ENCODE measurements at regions not wholly inside any gene's neighbourhood (a gene's known extent, or its start where the extent isn't known, plus 50 kb on each side); places are given as distances from the start of the nearest gene placed in this dataset.
"Not testable (repeated sequence)": the region's sequence is repeated elsewhere in the genome, so short reads cannot be mapped to it uniquely, and the experiment has no call there.

- DNase-seq, result no peak
These were observed 378.3 kb downstream of the CCER1 start for GRCh38 chr12:90576707-90577106.

- no peak for DNase-seq
These were observed 379.0 kb downstream of the CCER1 start for GRCh38 chr12:90575995-90576394.

DNA sequence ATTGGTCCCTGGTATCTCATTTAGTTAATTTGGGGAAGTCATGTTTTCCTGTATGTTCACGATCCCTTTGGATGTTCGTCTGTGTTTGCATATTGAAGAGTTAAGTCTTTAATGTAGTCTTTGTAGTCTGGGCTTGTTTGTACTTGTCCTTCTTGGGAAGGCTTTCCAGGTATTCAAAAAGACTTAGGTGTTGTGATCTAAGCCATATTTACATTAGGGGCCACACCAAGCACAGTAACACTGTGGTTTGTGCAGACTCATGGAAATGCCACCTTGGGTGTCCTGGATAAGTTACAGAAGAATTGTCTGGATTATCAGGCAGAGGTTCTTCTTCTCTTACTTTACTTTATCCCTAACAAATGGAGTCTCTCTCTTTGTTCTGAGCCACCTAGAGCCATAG, 380.3 kb downstream of the CCER1 start:
- no peak for DNase-seq

DNA sequence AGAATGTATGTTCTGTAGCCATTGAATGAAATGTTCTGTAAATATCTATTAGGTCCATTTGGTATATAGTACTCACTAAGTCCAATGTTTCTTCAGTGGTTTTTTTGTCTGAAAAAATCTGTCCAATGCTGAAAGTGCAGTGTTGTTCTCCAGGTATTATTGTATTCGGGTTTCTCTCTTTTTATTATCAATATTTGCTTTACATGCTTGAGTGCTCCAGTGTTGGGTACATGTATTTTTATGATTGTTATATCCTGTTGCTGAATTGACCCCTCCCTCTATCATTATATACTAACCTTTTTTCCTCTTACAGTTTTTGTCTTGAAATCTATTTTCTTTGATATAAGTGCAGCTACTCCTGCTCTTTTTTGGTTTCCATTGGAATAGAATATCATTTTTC, 382.2 kb downstream of the CCER1 start:
- DNase-seq, result no peak

GRCh38 chr12:90569685-90570084, 385.3 kb downstream of the CCER1 start:
- DNase-seq, result no peak

- DNase-seq, result no peak
These were observed 392.3 kb downstream of the CCER1 start for GRCh38 chr12:90562671-90563070.

DNA sequence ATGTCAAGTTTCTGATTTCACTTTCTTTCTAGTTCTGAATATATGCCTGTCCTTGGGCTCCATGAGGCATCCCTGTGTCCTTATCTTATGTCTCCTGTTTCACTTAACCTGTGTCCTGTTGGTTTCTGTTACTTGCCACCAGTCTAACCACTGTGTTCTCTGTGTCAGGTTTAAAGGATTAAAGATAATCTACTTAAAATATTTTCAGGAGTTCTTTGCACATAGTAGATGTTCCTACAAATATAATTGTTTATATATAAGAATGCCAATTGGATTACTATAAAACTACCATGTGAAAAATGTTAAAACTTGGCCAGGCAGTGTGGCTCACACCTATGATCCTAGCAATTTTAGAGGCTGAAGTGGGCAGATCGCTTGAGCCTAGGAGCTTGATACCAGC, 406.4 kb downstream of the CCER1 start:
- no peak for DNase-seq

DNA sequence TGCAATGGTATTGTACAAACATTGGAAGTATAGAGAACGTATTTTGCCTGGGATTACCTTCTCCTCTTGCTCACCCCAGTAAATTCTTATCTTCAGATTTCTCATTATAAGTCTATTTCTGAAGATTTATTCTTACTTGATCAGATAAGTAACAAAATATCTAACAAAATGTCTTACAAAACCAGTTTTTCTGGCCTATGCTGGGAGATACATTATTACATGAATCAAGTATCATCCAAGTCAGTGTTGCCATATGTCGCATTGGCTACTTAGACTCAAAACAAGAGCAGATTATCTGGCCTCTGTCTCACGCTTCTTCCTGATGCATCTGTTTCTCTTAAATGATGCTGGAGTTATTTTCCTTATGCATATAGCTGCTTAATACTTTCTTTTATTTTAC, 408.5 kb downstream of the CCER1 start:
- DNase-seq, result no peak

DNA sequence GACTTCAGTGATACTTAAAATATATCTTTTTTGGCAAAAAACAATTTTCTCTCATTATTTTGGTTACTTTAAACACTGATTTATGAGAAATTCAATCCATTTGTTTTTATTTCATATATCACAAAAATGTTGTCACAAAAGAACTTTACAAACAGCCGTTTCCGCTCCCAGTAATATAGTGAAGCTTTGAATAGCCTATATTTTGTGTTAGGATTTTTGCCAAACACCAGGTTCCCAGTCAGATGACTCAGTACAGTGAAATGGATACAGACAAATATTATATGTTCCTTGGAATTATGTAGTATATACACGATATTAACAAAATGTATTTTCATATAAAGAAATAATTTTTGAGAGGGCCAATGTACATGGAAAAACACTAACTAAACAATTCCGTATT, 411.1 kb downstream of the CCER1 start:
- DNase-seq, result no peak

DNA sequence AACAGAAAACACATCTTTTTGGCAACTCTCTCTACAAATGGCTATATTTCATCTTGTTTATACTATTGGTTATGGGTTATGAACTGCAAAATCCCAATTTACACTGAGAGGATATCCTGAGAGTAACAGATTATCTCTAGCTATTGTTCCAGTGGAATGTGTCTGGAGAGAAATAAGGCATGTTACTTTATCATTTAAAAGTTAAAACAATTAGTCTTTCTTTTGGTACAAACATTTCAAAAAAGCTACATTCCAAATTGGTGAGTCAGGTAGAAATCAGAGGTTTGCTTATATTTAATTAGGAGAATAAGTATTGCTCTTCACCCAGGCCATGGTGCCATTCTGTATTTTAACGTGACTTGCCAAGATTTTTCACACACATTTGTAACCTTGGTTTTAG, 411.6 kb downstream of the CCER1 start:
- DNase-seq, result no peak

DNA sequence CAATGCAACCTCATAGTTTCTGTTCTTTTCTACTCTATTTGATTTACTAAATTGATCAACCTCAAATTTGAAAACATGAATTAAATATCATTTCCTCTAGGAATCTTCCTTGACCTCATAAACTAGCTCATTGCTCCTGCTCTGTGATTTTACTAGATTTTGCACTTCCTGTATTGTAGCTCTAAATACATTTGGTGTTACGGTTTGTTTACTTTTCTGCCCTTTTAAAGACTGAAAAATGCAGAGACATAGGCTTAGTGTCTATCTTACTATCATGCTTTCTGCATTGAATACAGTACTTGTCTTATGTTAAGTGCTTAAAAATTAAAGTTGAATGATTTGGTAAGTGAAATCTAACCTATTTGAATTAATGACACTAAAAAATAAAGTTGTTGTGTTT, 412.1 kb downstream of the CCER1 start:
- DNase-seq, result not testable (repeated sequence)

GRCh38 chr12:90533828-90534227, 421.1 kb downstream of the CCER1 start:
- DNase-seq, result not testable (repeated sequence)

- DNase-seq, result no peak
These were observed 434.8 kb downstream of the CCER1 start for GRCh38 chr12:90520002-90520734.

GRCh38 chr12:90519285-90519684, 435.7 kb downstream of the CCER1 start:
- DNase-seq, result no peak

- DNase-seq, result no peak
These were observed 439.5 kb downstream of the CCER1 start for GRCh38 chr12:90515199-90516175.

DNA sequence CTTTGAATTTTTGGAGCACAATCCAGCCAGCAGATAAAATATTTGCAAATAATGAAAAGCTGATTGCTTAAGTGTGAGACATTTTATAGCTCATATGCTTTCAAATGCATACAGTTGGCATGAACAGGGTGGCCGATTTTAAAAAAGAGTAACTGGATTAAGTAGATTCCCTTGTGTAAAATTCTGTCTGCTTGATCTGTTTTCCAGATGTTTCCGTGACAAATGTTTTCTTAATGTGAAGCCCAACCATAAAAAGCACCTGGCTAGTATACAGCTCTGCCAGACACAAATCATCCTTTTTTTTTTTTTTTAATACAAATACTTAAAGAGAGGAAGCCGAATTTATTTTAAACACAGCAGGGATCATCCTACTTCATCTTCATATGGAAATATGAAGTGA, 440.7 kb downstream of the CCER1 start:
- no peak for DNase-seq

- DNase-seq, result no peak
These were observed 442.5 kb downstream of the CCER1 start for GRCh38 chr12:90512518-90512917.

DNA sequence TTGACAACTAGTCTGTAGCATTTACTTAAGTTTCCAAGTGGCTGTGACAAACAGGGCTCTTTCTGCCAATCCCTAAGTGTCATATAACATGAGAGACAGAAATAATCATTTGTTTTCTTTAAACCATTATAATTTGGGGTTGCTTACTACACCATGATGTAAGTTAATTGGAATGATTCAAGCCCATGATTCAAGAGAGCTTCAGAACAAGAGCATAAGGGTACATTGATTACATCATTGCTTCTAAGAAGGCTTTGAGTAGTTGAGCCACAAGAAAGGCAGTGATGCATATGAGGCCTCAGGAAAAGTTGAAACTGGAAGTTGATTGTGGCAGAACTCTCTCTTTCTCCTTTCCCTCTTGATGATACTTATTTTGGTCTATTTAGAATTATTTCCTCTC, 444.0 kb downstream of the CCER1 start:
- DNase-seq, result no peak

GRCh38 chr12:90504806-90505205, 450.2 kb downstream of the CCER1 start:
- no peak for DNase-seq

- no peak for DNase-seq
These were observed 452.9 kb downstream of the CCER1 start for GRCh38 chr12:90502070-90502469.

- no peak for DNase-seq
These were observed 453.6 kb downstream of the CCER1 start for GRCh38 chr12:90501412-90501811.

- DNase-seq, result no peak
These were observed 455.2 kb downstream of the CCER1 start for GRCh38 chr12:90499795-90500194.

- DNase-seq, result no peak
These were observed 456.9 kb downstream of the CCER1 start for GRCh38 chr12:90497923-90498545.

DNA sequence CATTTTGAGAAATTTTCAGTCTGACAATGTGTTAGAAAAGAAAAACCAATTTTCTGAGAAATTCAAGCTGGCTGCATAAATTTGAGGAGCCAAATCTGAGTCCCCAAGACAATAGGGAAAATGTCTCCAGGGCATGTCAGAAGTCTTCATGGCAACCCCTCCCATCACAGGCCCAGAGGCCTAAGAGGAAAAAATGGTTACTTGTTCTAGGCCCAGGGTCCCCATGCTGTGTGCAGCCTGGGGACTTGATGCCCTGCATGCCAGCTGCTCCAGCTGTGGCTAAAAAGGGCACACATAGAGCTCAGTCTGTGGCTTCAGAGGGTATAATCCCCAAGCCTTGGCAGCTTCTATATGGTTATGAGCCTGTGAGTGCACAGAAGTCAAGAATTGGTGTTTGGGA, 464.6 kb downstream of the CCER1 start:
- no peak for DNase-seq

All from activated T-cell treated with anti-CD3 and anti-CD28 coated beads, Interleukin-2, amount 50 U/mL, for 1 hour (primary cell).